Cardiac fibroblast (primary cell): ENCODE measurements at regions not wholly inside any gene's neighbourhood (a gene's known extent, or its start where the extent isn't known, plus 50 kb on each side); places are given as distances from the start of the nearest gene placed in this dataset.
A peak's percentile ranks its signal among the peaks of the same experiment; 100 is the strongest.
"Not testable (repeated sequence)": the region's sequence is repeated elsewhere in the genome, so short reads cannot be mapped to it uniquely, and the experiment has no call there.

ENCODE experiments used
- DNase-seq, 2 donors: peaks; one replicate each; pipeline versions ENCODE4 v3.0.0 to v3.0.0-alpha.2; 2010; ENCODE audit warnings: low read depth in 2 of 2
- H3K4me3 ChIP-seq, 2 donors: replicated peaks in 1 of 2; 1 replicate in 1 of 2; 2 replicates in 1 of 2; pipeline ENCODE4 v1.5.1; 2011; ENCODE audit warnings: low read depth in 2 of 2, low read length in 2 of 2, mild to moderate bottlenecking in 2 of 2, moderate library complexity in 1 of 2
- TF ChIP-seq, protein P1 (sequence below): IDR thresholded peaks from one replicate; pipeline ENCODE4 v1.5.1; 2011; ENCODE audit warnings: low read depth, mild to moderate bottlenecking, low read length, inconsistent platforms

DNA sequence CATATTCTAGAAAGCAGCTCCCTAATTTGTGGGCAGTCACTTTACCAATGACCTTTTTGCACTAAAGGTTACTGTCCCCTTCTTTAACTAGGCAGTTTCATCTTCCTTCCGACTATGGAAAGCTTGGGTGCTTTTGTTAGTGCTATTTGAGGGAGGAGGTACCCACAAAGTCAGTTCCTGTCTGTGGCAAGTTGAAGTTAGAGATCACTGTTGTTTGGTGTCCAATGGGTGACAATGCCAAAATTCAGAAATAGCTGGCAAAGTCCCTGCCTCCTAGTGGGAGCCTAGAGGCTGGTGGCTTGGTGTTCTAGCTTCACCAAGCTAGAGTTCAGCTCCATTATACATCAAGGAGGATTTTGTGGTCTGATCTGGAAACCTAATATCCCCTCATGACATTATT lies 87.1 kb upstream of the PNPT1 start:
- TF ChIP-seq, protein P1, sequence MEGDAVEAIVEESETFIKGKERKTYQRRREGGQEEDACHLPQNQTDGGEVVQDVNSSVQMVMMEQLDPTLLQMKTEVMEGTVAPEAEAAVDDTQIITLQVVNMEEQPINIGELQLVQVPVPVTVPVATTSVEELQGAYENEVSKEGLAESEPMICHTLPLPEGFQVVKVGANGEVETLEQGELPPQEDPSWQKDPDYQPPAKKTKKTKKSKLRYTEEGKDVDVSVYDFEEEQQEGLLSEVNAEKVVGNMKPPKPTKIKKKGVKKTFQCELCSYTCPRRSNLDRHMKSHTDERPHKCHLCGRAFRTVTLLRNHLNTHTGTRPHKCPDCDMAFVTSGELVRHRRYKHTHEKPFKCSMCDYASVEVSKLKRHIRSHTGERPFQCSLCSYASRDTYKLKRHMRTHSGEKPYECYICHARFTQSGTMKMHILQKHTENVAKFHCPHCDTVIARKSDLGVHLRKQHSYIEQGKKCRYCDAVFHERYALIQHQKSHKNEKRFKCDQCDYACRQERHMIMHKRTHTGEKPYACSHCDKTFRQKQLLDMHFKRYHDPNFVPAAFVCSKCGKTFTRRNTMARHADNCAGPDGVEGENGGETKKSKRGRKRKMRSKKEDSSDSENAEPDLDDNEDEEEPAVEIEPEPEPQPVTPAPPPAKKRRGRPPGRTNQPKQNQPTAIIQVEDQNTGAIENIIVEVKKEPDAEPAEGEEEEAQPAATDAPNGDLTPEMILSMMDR: peak; percentile 4
- H3K4me3 ChIP-seq: no peak overlapping the region
- DNase-seq: no peak

DNA sequence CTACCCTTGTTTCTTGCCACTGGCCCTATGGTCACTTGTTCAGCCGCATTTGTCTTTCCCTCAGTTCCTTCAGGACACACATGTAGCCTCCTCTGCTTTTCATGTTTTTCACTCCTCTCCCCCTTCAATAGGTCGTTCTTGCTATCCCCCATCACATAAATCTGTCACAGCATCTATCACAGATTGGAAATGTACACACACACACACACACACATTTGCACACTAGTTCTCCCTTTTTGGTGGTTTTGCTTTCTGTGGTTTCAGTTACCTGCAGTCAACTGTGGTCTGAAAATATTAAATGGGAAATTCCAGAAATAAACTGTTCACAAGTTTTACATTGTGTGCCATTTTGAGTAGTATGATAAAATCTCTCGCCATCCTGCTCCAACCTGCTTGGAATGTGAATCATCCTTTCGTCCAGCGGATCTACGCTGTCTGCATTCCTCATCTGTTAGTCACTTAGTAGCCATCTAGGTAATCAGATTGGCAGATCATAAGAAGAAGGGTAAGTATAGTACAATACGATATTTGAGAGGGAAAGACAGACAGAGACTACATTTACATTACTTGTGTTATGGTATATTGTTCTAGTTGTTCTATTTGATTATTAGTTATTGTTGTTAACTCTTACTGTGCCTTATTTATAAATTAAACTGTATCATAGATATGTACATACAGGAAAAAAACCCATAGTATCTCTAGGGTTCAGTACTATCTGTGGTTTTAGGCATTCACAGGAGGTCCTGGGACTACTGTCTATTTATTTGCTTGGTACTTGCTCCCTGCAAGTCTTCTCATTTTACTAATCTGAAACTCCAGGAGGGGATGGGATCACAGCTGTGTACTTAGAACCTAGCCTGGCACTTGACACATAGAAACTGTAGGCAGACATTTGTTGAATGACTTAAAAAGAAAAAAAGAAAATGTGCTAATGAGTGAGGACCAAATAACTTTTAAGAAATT lies 86.1 kb upstream of the PNPT1 start:
- no peak overlapping the region for H3K4me3 ChIP-seq
- DNase-seq: peak in 1 of 2 donors; percentile 97
- TF ChIP-seq, protein P1: no peak

DNA sequence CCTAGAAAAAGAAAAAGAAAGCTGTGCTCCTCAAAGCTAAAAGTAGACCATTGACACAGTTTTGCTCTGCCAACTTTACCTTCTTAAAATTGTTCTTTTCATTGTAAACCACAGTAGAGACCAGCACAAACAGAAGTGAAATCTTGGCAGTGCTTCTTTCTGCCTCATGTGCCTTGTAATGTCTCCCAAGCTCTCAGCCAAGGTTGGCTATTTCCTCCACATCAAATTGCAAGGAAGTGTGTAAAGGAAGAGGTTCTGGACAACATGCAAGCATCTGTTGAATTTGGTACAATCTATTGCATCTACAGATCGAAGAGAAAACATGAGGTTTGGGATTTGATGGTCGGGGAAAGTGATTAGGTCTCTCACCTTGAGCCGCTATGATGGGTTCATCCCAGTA lies 83.3 kb upstream of the PNPT1 start:
- no peak overlapping the region for H3K4me3 ChIP-seq
- TF ChIP-seq, protein P1: no peak
- DNase-seq: no peak

DNA sequence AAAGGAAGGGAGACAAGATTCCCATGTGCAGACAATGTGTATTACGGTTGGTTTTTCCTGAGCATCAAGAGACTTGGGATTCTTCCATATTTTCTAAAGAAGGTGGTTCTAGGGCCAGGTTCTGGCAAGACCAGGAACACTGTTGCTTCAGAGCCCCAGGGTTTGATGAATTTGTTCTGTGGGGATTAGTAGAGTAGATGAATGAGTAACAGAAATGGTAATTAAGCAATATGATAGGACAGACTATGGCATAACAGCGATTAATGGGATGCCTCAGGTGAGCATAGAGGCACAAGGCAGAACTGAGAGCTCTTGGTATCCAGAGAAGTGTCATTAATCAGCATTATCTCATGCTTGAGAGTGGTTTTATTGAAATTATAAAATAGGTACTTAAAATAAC lies 82.8 kb upstream of the PNPT1 start:
- TF ChIP-seq, protein P1: no peak
- H3K4me3 ChIP-seq: no peak overlapping the region
- DNase-seq: no peak

DNA sequence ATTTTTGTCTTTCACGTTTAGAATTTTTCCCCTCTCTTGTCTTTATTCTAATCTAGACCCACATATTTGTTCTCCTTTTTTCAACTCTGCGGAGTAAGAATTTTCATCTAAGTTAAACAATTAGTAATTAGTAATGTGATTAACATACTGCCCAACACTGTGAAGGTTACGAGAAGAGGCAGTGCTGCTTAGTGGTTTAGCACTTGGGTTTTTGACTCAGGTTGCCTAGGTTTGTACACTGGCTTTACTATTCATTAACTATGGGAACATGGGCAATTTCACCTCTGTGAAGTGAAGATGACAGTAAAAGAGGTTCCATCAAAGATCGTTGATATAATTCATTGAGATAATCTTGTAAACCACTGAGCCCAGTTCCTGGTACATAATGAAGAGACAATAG lies 82.2 kb upstream of the PNPT1 start:
- TF ChIP-seq, protein P1: no peak
- no peak overlapping the region for H3K4me3 ChIP-seq
- no peak for DNase-seq

DNA sequence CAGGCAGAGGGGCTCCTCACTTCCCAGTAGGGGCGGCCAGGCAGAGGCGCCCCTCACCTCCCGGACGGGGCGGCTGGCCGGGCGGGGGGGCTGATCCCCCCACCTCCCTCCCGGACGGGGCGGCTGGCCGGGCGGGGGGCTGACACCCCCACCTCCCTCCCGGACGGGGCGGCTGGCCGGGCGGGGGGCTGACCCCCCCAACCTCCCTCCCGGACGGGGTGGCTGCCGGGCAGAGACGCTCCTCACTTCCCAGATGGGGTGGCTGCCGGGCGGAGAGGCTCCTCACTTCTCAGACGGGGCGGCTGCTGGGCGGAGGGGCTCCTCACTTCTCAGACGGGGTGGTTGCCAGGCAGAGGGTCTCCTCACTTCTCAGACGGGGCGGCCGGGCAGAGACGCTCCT lies 80.0 kb upstream of the PNPT1 start:
- not testable (repeated sequence) for DNase-seq, H3K4me3 ChIP-seq

DNA sequence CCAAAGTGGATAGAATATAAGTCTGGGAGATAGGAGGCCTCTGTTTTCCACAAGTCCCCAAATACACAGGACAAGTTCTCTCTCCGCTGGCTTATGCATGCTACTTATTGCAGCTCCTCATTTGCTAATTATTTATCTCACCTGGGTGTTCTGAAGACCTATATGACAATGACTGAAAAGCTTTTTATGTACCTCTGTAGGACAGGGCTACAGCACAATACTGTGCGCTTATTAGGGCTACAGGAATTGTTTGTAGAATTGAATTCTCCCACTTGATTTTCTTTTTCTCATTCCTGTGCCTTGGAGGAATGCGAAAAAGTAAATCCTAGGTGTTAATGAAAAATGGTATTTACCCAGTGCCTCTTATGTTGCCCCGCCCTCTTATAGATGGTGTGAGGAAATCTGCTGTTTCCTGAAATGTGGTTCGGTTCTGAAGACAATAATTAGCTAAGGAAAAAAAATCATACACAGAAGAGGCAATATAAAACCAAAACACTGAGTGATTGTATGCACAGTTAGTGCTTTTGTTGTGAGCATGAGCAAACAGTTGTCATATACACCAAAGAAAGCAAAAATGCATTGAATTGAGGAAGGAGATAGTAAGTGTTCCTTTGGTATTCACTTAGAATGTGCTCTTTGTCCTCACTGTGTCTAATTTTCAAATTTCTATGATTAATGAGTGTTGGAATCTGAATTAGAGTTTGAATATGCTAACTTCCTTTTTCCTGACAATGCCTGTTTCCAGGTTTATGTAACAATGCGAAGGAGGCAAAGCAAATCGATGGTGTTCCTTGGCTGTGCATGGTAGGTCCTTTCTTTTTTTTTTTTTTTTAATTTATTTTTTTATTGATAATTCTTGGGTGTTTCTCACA lies 78.7 kb upstream of the PNPT1 start:
- no peak overlapping the region for H3K4me3 ChIP-seq
- DNase-seq: no peak
- TF ChIP-seq, protein P1: no peak
